ENCODE measurements at regions not wholly inside any gene's neighbourhood (a gene's known extent, or its start where the extent isn't known, plus 50 kb on each side); places are given as distances from the start of the nearest gene placed in this dataset.
"Not testable (repeated sequence)": the region's sequence is repeated elsewhere in the genome, so short reads cannot be mapped to it uniquely, and the experiment has no call there.

GRCh38 chr4:74578329-74578728, 133.4 kb downstream of the AREG start:
- H3K4me3 ChIP-seq = no peak overlapping the region
- no peak overlapping the region for H3K27ac ChIP-seq
- intact Hi-C loops (cut with DNase I; ENCODE audit: low total_unique reads) (no loop called here), in situ Hi-C loops (cut with MboI; ENCODE audit: low sequenced_read_pairs in 4 of 4) (no loop called here)
- no peaks in the 10 kb centered on the region for H3K27me3 ChIP-seq
- H3K36me3 ChIP-seq = no peaks in the 10 kb centered on the region
- H3K4me1 ChIP-seq = no peaks in the 10 kb centered on the region
- ATAC-seq = no peak
- TF ChIP-seq CTCF (IDR thresholded peaks at IDR 0.05 in 4 of 5, conservative IDR thresholded peaks at IDR 0.05 in 1 of 5) = no peak
- no peak for TF ChIP-seq POLR2A (IDR thresholded peaks at IDR 0.05)
- DNase-seq = no peak
- no peaks in the 10 kb centered on the region for H3K9me3 ChIP-seq

GRCh38 chr4:74578865-74579264, 133.9 kb downstream of the AREG start:
- H3K27ac ChIP-seq; in situ Hi-C loops (cut with MboI; ENCODE audit: low sequenced_read_pairs in 4 of 4); H3K4me3 ChIP-seq; intact Hi-C loops (cut with DNase I; ENCODE audit: low total_unique reads); H3K4me1 ChIP-seq; H3K36me3 ChIP-seq; H3K9me3 ChIP-seq; ATAC-seq; H3K27me3 ChIP-seq; DNase-seq: not testable (repeated sequence)

- DNase-seq (no peak), ATAC-seq (no peak)
- Histone ChIP-seq H3K4me1 (no peaks in the 10 kb centered on the region), H3K9me3 (no peaks in the 10 kb centered on the region), H3K36me3 (no peaks in the 10 kb centered on the region), H3K4me3 (no peak overlapping the region), H3K27me3 (no peaks in the 10 kb centered on the region), H3K27ac (no peak overlapping the region)
- in situ Hi-C loops (cut with MboI; ENCODE audit: low sequenced_read_pairs in 4 of 4) (no loop called here), intact Hi-C loops (cut with DNase I; ENCODE audit: low total_unique reads) (no loop called here)
- TF ChIP-seq CTCF (IDR thresholded peaks at IDR 0.05 in 4 of 5, conservative IDR thresholded peaks at IDR 0.05 in 1 of 5) (no peak), POLR2A (IDR thresholded peaks at IDR 0.05) (no peak)
These were observed 138.3 kb downstream of the AREG start for GRCh38 chr4:74583089-74583700.

GRCh38 chr4:74583757-74584156, 138.8 kb downstream of the AREG start:
- Histone ChIP-seq H3K4me3 (no peak overlapping the region), H3K4me1 (no peaks in the 10 kb centered on the region), H3K27ac (no peak overlapping the region), H3K27me3 (no peaks in the 10 kb centered on the region), H3K9me3 (no peaks in the 10 kb centered on the region), H3K36me3 (no peaks in the 10 kb centered on the region)
- intact Hi-C loops (cut with DNase I; ENCODE audit: low total_unique reads) = no loop called here
- TF ChIP-seq POLR2A (IDR thresholded peaks at IDR 0.05) = no peak
- TF ChIP-seq CTCF (IDR thresholded peaks at IDR 0.05 in 4 of 5, conservative IDR thresholded peaks at IDR 0.05 in 1 of 5) = no peak
- no peak for ATAC-seq
- in situ Hi-C loops (cut with MboI; ENCODE audit: low sequenced_read_pairs in 4 of 4) = no loop called here
- no peak for DNase-seq

- intact Hi-C loops (cut with DNase I; ENCODE audit: low total_unique reads) = no loop called here
- TF ChIP-seq POLR2A (IDR thresholded peaks at IDR 0.05) (no peak), CTCF (IDR thresholded peaks at IDR 0.05 in 4 of 5, conservative IDR thresholded peaks at IDR 0.05 in 1 of 5) (no peak)
- Histone ChIP-seq H3K9me3 (no peaks in the 10 kb centered on the region), H3K27me3 (no peaks in the 10 kb centered on the region), H3K4me3 (no peak overlapping the region), H3K4me1 (no peaks in the 10 kb centered on the region), H3K36me3 (no peaks in the 10 kb centered on the region), H3K27ac (no peak overlapping the region)
- no peak for DNase-seq
- in situ Hi-C loops (cut with MboI; ENCODE audit: low sequenced_read_pairs in 4 of 4) = no loop called here
- no peak for ATAC-seq
These were observed 143.4 kb downstream of the AREG start for GRCh38 chr4:74588350-74588749.
